PC-3 (cell line): ENCODE measurements at regions not wholly inside any gene's neighbourhood (a gene's known extent, or its start where the extent isn't known, plus 50 kb on each side); places are given as distances from the start of the nearest gene placed in this dataset.

Experiments
- ATAC-seq: fragments of 200-7000 bp; cut with Tn5 transposase; 2 replicates; pipeline ENCODE4 v1.9.1; 2020; ENCODE audit warnings: mild to moderate bottlenecking, moderate library complexity
- BruUV-seq: library from RNA; stranded (reverse); fragments of 400-500 nt; replicated peaks from 2 replicates; lab custom pipeline; 2021; lab: Mats Ljungman, UMichigan
- CTCF ChIA-PET: fragments of 300-600 bp; sonication (Branson Sonifier 250); formaldehyde crosslinking; loops from one replicate; lab custom pipeline; 2022; ENCODE audit warnings: antibody characterized with exemption; lab: Charles Lee
- POLR2A ChIA-PET: fragments of 300-600 bp; sonication (Branson Sonifier 250); formaldehyde crosslinking; loops from one replicate; lab custom pipeline; 2022; ENCODE audit warnings: antibody characterized with exemption; ENCODE audit not compliant: unreplicated experiment; lab: Charles Lee
- DNase-seq: peaks from one replicate; pipeline ENCODE4 v3.0.0-alpha.2; 2015
- H2AFZ ChIP-seq: fragments of 300-600 bp; sonication (generic); 2 replicates; pipeline ENCODE4 v1.6.0; 2016; ENCODE audit warnings: antibody characterized with exemption, low read length
- H3F3A ChIP-seq: fragments of 300-600 bp; sonication (generic); one replicate; pipeline ENCODE4 v1.6.0; 2017; ENCODE audit warnings: antibody characterized with exemption, low read length, control low read depth, mild to moderate bottlenecking; ENCODE audit not compliant: unreplicated experiment
- H3K27ac ChIP-seq: fragments of 300-600 bp; sonication (generic); 2 replicates; pipeline ENCODE4 v1.5.1; 2016; ENCODE audit warnings: mild to moderate bottlenecking, low read length
- H3K27me3 ChIP-seq: fragments of 300-600 bp; sonication (generic); 2 replicates; pipeline ENCODE4 v1.6.1; 2016; ENCODE audit warnings: low read length, mixed read lengths
- H3K36me3 ChIP-seq: fragments of 300-600 bp; sonication (generic); 2 replicates; pipeline ENCODE4 v1.6.1; 2016; ENCODE audit warnings: low read depth, mixed run types, low read length, mixed read lengths
- H3K4me1 ChIP-seq: fragments of 300-600 bp; sonication (generic); 2 replicates; pipeline ENCODE4 v1.5.1; 2016; ENCODE audit warnings: low read length; ENCODE audit not compliant: insufficient read depth
- H3K4me2 ChIP-seq: fragments of 300-600 bp; sonication (generic); 2 replicates; pipeline ENCODE4 v1.6.0; 2016; ENCODE audit warnings: low read length
- H3K4me3 ChIP-seq: fragments of 300-600 bp; sonication (generic); 2 replicates; pipeline ENCODE4 v1.5.1; 2016; ENCODE audit warnings: mild to moderate bottlenecking, low read length, mixed read lengths
- H3K79me2 ChIP-seq: fragments of 300-600 bp; sonication (generic); 2 replicates; pipeline ENCODE4 v1.6.1; 2017; ENCODE audit warnings: low read length, mixed read lengths
- H3K9ac ChIP-seq: fragments of 300-600 bp; sonication (generic); 2 replicates; pipeline ENCODE4 v1.6.0; 2016; ENCODE audit warnings: mild to moderate bottlenecking, low read length
- H3K9me2 ChIP-seq: fragments of 300-600 bp; sonication (generic); replicated peaks from 2 replicates; pipeline ENCODE4 v1.6.1; 2016; ENCODE audit warnings: mixed run types, low read length, mixed read lengths
- H3K9me3 ChIP-seq: fragments of 300-600 bp; sonication (generic); 2 replicates; pipeline ENCODE4 v1.6.1; 2016; ENCODE audit warnings: low read length, mixed read lengths
- H4K20me1 ChIP-seq: fragments of 300-600 bp; sonication (generic); 2 replicates; pipeline ENCODE4 v1.6.1; 2016; ENCODE audit warnings: low read length, mixed read lengths
- CTCF ChIP-seq: fragments of 300-600 bp; sonication (generic); conservative IDR thresholded peaks from 2 replicates; pipeline ENCODE4 v1.5.1; 2017; ENCODE audit warnings: antibody characterized with exemption, low read depth, mild to moderate bottlenecking, low read length
- EZH2 ChIP-seq: fragments of 300-600 bp; sonication (generic); IDR thresholded peaks from one replicate; pipeline ENCODE4 v1.6.1; 2017; ENCODE audit warnings: antibody characterized with exemption, mild to moderate bottlenecking, low read length; ENCODE audit not compliant: unreplicated experiment
- EZH2phosphoT487 ChIP-seq: fragments of 300-600 bp; sonication (generic); IDR thresholded peaks from 2 replicates; pipeline ENCODE4 v1.6.1; 2018; ENCODE audit warnings: mild to moderate bottlenecking, antibody characterized with exemption, low read length, borderline replicate concordance
- intact Hi-C: fragments of 100-400 bp; cut with micrococcal nuclease; formaldehyde crosslinking; loops from 2 replicates; pipeline ENCODE4 v1.9.0; 2023

- CTCF ChIA-PET, result no interaction called here
- POLR2A ChIA-PET, result no interaction called here
- ATAC-seq, result no peak
- H3K9ac ChIP-seq, result no peak overlapping the region
- no TSS peak for BruUV-seq
- DNase-seq, result no peak
- H4K20me1 ChIP-seq, result no peaks in the 10 kb centered on the region
- H3K9me2 ChIP-seq, result no peaks in the 10 kb centered on the region
- no peaks in the 10 kb centered on the region for H3K9me3 ChIP-seq
- H3K79me2 ChIP-seq, result no peaks in the 10 kb centered on the region
- no peak overlapping the region for H2AFZ ChIP-seq
- intact Hi-C loops, result no loop called here
- H3F3A ChIP-seq, result peaks cover 3% of the 10 kb centered on the region
- H3K4me1 ChIP-seq, result no peaks in the 10 kb centered on the region
- no peak overlapping the region for H3K4me3 ChIP-seq
- no peak for TF ChIP-seq CTCF
- TF ChIP-seq EZH2phosphoT487, result no peak
- TF ChIP-seq EZH2, result no peak
- H3K36me3 ChIP-seq, result no peaks in the 10 kb centered on the region
- H3K27ac ChIP-seq, result no peak overlapping the region
- H3K4me2 ChIP-seq, result no peak overlapping the region
- no peaks in the 10 kb centered on the region for H3K27me3 ChIP-seq
Measured at GRCh38 chr3:77837456-77838025, 797.6 kb downstream of the ROBO2 start.

GRCh38 chr3:77859156-77859555 is 819.3 kb downstream of the ROBO2 start:
- ChIA-PET POLR2A (no interaction called here), CTCF (no interaction called here)
- Histone ChIP-seq H3K4me1 (no peaks in the 10 kb centered on the region), H3K79me2 (no peaks in the 10 kb centered on the region), H4K20me1 (no peaks in the 10 kb centered on the region), H3K4me2 (no peak overlapping the region), H3K36me3 (no peaks in the 10 kb centered on the region), H2AFZ (no peak overlapping the region), H3K9me3 (no peaks in the 10 kb centered on the region), H3K9me2 (no peaks in the 10 kb centered on the region), H3F3A (no peaks in the 10 kb centered on the region), H3K4me3 (no peak overlapping the region), H3K27ac (no peak overlapping the region), H3K27me3 (no peaks in the 10 kb centered on the region), H3K9ac (no peak overlapping the region)
- intact Hi-C loops, result no loop called here
- BruUV-seq, result no TSS peak
- DNase-seq (no peak), ATAC-seq (no peak)
- TF ChIP-seq CTCF (no peak), EZH2phosphoT487 (no peak), EZH2 (no peak)

- ATAC-seq, result no peak
- H3K4me1 ChIP-seq, result no peaks in the 10 kb centered on the region
- no peak overlapping the region for H3K27ac ChIP-seq
- H3K79me2 ChIP-seq, result no peaks in the 10 kb centered on the region
- H3K9me2 ChIP-seq, result no peaks in the 10 kb centered on the region
- H3K27me3 ChIP-seq, result no peaks in the 10 kb centered on the region
- no peak overlapping the region for H3K4me2 ChIP-seq
- no peak overlapping the region for H2AFZ ChIP-seq
- intact Hi-C loops, result no loop called here
- H3K9ac ChIP-seq, result no peak overlapping the region
- no peaks in the 10 kb centered on the region for H3K9me3 ChIP-seq
- no peaks in the 10 kb centered on the region for H3F3A ChIP-seq
- H4K20me1 ChIP-seq, result no peaks in the 10 kb centered on the region
- ChIA-PET CTCF (no interaction called here), POLR2A (no interaction called here)
- no peak for TF ChIP-seq EZH2phosphoT487
- no peak for TF ChIP-seq CTCF
- no peak for TF ChIP-seq EZH2
- no peak overlapping the region for H3K4me3 ChIP-seq
- DNase-seq, result no peak
- BruUV-seq, result no TSS peak
- no peaks in the 10 kb centered on the region for H3K36me3 ChIP-seq
Measured at GRCh38 chr3:77868725-77869124, 828.8 kb downstream of the ROBO2 start.
